OCI-LY7 (cell line): ENCODE measurements at regions not wholly inside any gene's neighbourhood (a gene's known extent, or its start where the extent isn't known, plus 50 kb on each side); places are given as distances from the start of the nearest gene placed in this dataset. TPM values are rescaled to one million over a fixed set of nuclear protein-coding genes. Genes with fewer than 3 reads are reported as not detected.

Experiments used
- BruUV-seq: library from RNA; stranded (reverse); fragments of 400-500 nt; replicated peaks from 2 replicates; lab custom pipeline; 2021; lab: Mats Ljungman, UMichigan
- CTCF ChIA-PET: fragments of 300-600 bp; sonication (Branson Sonifier 250); formaldehyde crosslinking; loops from one replicate; lab custom pipeline; 2022; ENCODE audit warnings: antibody characterized with exemption; ENCODE audit not compliant: unreplicated experiment; lab: Charles Lee
- POLR2A ChIA-PET: fragments of 300-600 bp; sonication (Branson Sonifier 250); formaldehyde crosslinking; loops from one replicate; lab custom pipeline; 2022; ENCODE audit warnings: antibody characterized with exemption; lab: Charles Lee
- DNase-seq: peaks from one replicate; pipeline ENCODE4 v3.0.0-alpha.2; 2015; ENCODE audit warnings: low spot score
- H2AFZ ChIP-seq: fragments of 200-600 bp; sonication (generic), shearing (Covaris generic); 2 replicates; pipeline ENCODE4 v1.6.1; 2014; ENCODE audit warnings: mild to moderate bottlenecking, antibody characterized with exemption, low read length, moderate library complexity
- H3K27ac ChIP-seq: fragments of 200-600 bp; sonication (generic); 2 replicates; pipeline ENCODE4 v1.5.1; 2014; ENCODE audit warnings: mixed run types, low read depth, mild to moderate bottlenecking, moderate library complexity, low read length, inconsistent platforms; ENCODE audit not compliant: poor library complexity, severe bottlenecking
- H3K36me3 ChIP-seq: fragments of 200-600 bp; sonication (generic); 2 replicates; pipeline ENCODE4 v1.6.1; 2014; ENCODE audit warnings: mild to moderate bottlenecking, antibody characterized with exemption, low read length, moderate library complexity, mixed read lengths; ENCODE audit not compliant: insufficient read depth
- H3K4me1 ChIP-seq: fragments of 200-600 bp; sonication (generic); 2 replicates; pipeline ENCODE4 v1.5.1; 2014; ENCODE audit warnings: mild to moderate bottlenecking, low read length; ENCODE audit not compliant: insufficient read depth, poor library complexity, severe bottlenecking
- H3K4me2 ChIP-seq: fragments of 200-600 bp; sonication (generic); 2 replicates; pipeline ENCODE4 v1.6.1; 2014; ENCODE audit warnings: mild to moderate bottlenecking, low read length
- H3K4me3 ChIP-seq: fragments of 200-600 bp; sonication (generic); 2 replicates; pipeline ENCODE4 v1.5.1; 2014; ENCODE audit warnings: mild to moderate bottlenecking, low read depth, low read length; ENCODE audit not compliant: poor library complexity, severe bottlenecking
- H3K79me2 ChIP-seq: fragments of 200-600 bp; sonication (generic); 2 replicates; pipeline ENCODE4 v1.6.1; 2016; ENCODE audit warnings: low read depth, mild to moderate bottlenecking, low read length, moderate library complexity, mixed read lengths; ENCODE audit not compliant: insufficient read depth
- H3K9me2 ChIP-seq: fragments of 200-600 bp; sonication (generic); 2 replicates; pipeline ENCODE4 v1.6.1; 2016; ENCODE audit warnings: mild to moderate bottlenecking, low read length, mixed read lengths; ENCODE audit not compliant: insufficient read depth
- H3K9me3 ChIP-seq: fragments of 200-600 bp; sonication (generic); 2 replicates; pipeline ENCODE4 v1.6.1; 2014; ENCODE audit warnings: mild to moderate bottlenecking, mixed run types, low read length, mixed read lengths
- H4K20me1 ChIP-seq: fragments of 200-600 bp; sonication (generic); 2 replicates; pipeline ENCODE4 v1.6.1; 2014; ENCODE audit warnings: mild to moderate bottlenecking, antibody characterized with exemption, low read length, moderate library complexity, mixed read lengths; ENCODE audit not compliant: insufficient read depth
- CTCF ChIP-seq: fragments of 200-600 bp; sonication (generic); conservative IDR thresholded peaks from 2 replicates; pipeline ENCODE4 v1.5.1; 2014; ENCODE audit warnings: mild to moderate bottlenecking, antibody characterized with exemption, low read length, moderate library complexity, mixed read lengths
- EZH2phosphoT487 ChIP-seq: fragments of 200-600 bp; sonication (generic); IDR thresholded peaks from 2 replicates; pipeline ENCODE4 v1.6.1; 2018; ENCODE audit warnings: low read depth, borderline replicate concordance, mild to moderate bottlenecking, mixed run types, antibody characterized with exemption, low read length, moderate library complexity, mixed read lengths
- intact Hi-C: fragments of 100-400 bp; cut with micrococcal nuclease; formaldehyde crosslinking; loops from one replicate; pipeline ENCODE4 v1.10.0; 2022; ENCODE audit not compliant: unreplicated experiment
- small RNA-seq: library from RNA; depleted of rRNA; stranded (forward); fragments of <200 nt; gene quantifications from one replicate; pipeline ENCODE3, GENCODE V24; 2014

GRCh38 chr19:57068311-57068710 lies 51.5 kb upstream of the USP29 start:
- Histone ChIP-seq H3K9me3 (no peaks in the 10 kb centered on the region), H3K4me3 (no peak overlapping the region), H3K27ac (no peak overlapping the region), H3K36me3 (no peaks in the 10 kb centered on the region), H4K20me1 (no peaks in the 10 kb centered on the region), H3K4me1 (no peaks in the 10 kb centered on the region), H2AFZ (no peak overlapping the region), H3K9me2 (no peaks in the 10 kb centered on the region), H3K79me2 (no peaks in the 10 kb centered on the region), H3K4me2 (no peak overlapping the region)
- TF ChIP-seq EZH2phosphoT487 (no peak), CTCF (no peak)
- ChIA-PET POLR2A (interaction anchor here (0.6 kb wide), 1 partner anchor 215 kb away, joined by 3 read pairs; no protein-coding TSS in a partner anchor), CTCF (no interaction called here)
- no peak for DNase-seq
- intact Hi-C loops = no loop called here
- no TSS peak for BruUV-seq

GRCh38 chr19:57068921-57069697 lies 50.7 kb upstream of the USP29 start:
- peak; percentile 66 for TF ChIP-seq CTCF
- no peak for TF ChIP-seq EZH2phosphoT487
- ChIA-PET POLR2A (interaction anchor here (0.6 kb wide), 1 partner anchor 216 kb away, joined by 3 read pairs; no protein-coding TSS in a partner anchor), CTCF (no interaction called here)
- no peak overlapping the region for H3K4me3 ChIP-seq
- no peaks in the 10 kb centered on the region for H3K4me1 ChIP-seq
- no peak overlapping the region for H3K27ac ChIP-seq
- DNase-seq = no peak
- H3K36me3 ChIP-seq = no peaks in the 10 kb centered on the region
- no peaks in the 10 kb centered on the region for H4K20me1 ChIP-seq
- H3K4me2 ChIP-seq = no peak overlapping the region
- BruUV-seq = no TSS peak
- no peaks in the 10 kb centered on the region for H3K79me2 ChIP-seq
- no peak overlapping the region for H2AFZ ChIP-seq
- H3K9me2 ChIP-seq = no peaks in the 10 kb centered on the region
- intact Hi-C loops = no loop called here
- no peaks in the 10 kb centered on the region for H3K9me3 ChIP-seq

Small RNA genes lying in the stretch of these regions (small RNA-seq; reads per million reads assigned to genes)
- not detected for gene AC044792.1
